ENCODE measurements at regions not wholly inside any gene's neighbourhood (a gene's known extent, or its start where the extent isn't known, plus 50 kb on each side); places are given as distances from the start of the nearest gene placed in this dataset.

DNA sequence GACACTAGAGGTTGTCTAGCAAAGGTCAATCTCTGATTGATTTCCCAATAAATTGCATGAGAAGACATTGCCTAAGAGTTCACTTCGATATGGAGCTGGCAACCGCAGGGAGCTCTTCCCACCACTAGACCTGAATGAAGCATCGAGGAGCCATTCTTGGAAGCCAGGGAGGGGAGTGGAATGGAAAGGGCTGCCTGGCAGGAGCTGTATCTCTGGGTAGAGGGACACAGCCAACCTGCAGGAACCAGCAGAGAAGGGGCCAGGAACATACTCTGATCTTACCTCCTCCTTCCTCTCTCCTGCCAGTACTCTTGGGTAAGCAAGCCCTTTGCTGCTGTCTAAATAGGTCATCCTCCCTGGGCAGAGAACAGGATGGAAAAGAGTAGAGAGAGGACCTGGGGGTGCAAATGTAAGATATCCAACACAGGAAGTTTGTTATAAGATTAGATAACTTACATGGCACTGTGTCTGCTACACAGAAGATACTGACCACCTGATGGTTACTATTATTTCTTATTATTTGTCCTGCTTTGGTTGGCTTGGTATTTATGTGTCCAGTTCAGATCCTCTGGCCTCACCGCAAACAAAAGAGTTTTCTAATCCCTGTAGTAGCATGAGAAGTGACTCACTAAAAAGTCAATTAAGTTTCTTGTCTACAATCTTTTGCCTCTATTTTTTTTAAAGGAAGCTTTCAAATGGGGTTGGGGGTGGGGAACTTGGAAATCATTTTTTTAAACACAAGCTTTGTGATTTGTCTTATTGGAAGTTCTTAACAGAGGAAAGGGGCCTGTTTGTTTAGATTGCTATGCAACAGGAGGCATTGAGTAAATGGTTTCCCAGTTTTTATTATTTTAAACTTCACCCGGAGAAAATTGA is 156.7 kb upstream of the TSC22D2 start:
- no peak overlapping the region for H3K9ac ChIP-seq (ENCODE audit: low read depth, low read length)
- CTCF ChIA-PET, result interaction anchor here (0.6 to 1.5 kb wide), 6 partner anchors 11 to 150 kb away, joined by 3 read pairs; no protein-coding TSS in a partner anchor

More for the DNA sequence above, 156.7 kb upstream of the TSC22D2 start:
- Histone ChIP-seq H2BK20ac (ENCODE audit: low read depth, low read length) (peak overlapping the region; percentile 78), H2AK9ac (replicated peaks; ENCODE audit: low read depth, low read length, poor library complexity) (no peak overlapping the region), H3K4me2 (ENCODE audit: low read depth, low read length) (no peak overlapping the region), H2AFZ (replicated peaks; ENCODE audit: low read length, poor library complexity) (peak overlapping the region; percentile 58), H4K91ac (ENCODE audit: insufficient read depth, low read depth, low read length) (peak overlapping the region; percentile 82), H4K8ac (ENCODE audit: low read depth in 2 of 2, low read length in 2 of 2) (peak overlapping the region; percentile 51 to 68; a peak in 2 of 4 replicates), H2BK15ac (ENCODE audit: low read depth, low read length) (peak overlapping the region; percentile 98; the same call in 2 of the 3 replicates), H3K4me1 (ENCODE audit: control insufficient read depth, insufficient read depth, low read length) (peaks cover 28% of the 10 kb centered on the region), H2BK5ac (ENCODE audit: low read depth, low read length, poor library complexity, severe bottlenecking) (peak overlapping the region; percentile 2), H3K14ac (replicated peaks; ENCODE audit: low read depth, low read length) (peak overlapping the region; percentile 49), H3K23ac (ENCODE audit: low read depth, low read length) (peak overlapping the region; percentile 48; the same call in 1 of the 2 replicates), H3K18ac (ENCODE audit: low read depth, low read length) (peak overlapping the region; percentile 83), H2BK120ac (ENCODE audit: low read depth, low read length) (peak overlapping the region; percentile 86), H3K4ac (ENCODE audit: low read depth, low read length) (peak overlapping the region; percentile 82), H3K4me3 (ENCODE audit: insufficient read depth, low read depth, low read length) (no peak overlapping the region), H3K79me1 (ENCODE audit: low read depth in 1 of 2, low read length in 2 of 2) (peaks cover 6 to 18% of the 10 kb centered on the region in 2 experiments; a peak in 2 of 4 replicates), H3K56ac (ENCODE audit: extremely low read depth, insufficient read depth, low read length) (no peak overlapping the region), H2AK5ac (ENCODE audit: low read depth, low read length) (peak overlapping the region; percentile 84; the same call in 1 of the 2 replicates), H4K5ac (ENCODE audit: low read depth, low read length) (peak overlapping the region; percentile 44), H4K20me1 (ENCODE audit: insufficient read depth, low read length) (no peaks in the 10 kb centered on the region), H3K27me3 (ENCODE audit: control insufficient read depth, insufficient read depth, low read length) (no peaks in the 10 kb centered on the region), H3K9me1 (ENCODE audit: insufficient read depth, low read length) (peaks cover 18% of the 10 kb centered on the region), H3K36me3 (ENCODE audit: control insufficient read depth, insufficient read depth, low read length) (no peaks in the 10 kb centered on the region), H3K9me3 (ENCODE audit: control insufficient read depth, insufficient read depth, low read length) (no peaks in the 10 kb centered on the region), H3K27ac (ENCODE audit: insufficient read depth, low read length) (peak overlapping the region; percentile 19; the same call in 1 of the 2 replicates)
- ATAC-seq (ENCODE audit: low read depth) (peak; percentile 10; the same call in 1 of the 2 replicates), DNase-seq (peak; percentile 47)
- BruUV-seq (replicated peaks), result no TSS peak
- POLR2A ChIA-PET (ENCODE audit: unreplicated experiment), result interaction anchor here (0.5 kb wide), 1 partner anchor 880 kb away, joined by 5 read pairs; no protein-coding TSS in a partner anchor
- no peak for TF ChIP-seq MXI1 (IDR thresholded peaks at IDR 0.05; ENCODE audit: borderline replicate concordance, low read depth, low read length)
- TF ChIP-seq, protein P1, sequence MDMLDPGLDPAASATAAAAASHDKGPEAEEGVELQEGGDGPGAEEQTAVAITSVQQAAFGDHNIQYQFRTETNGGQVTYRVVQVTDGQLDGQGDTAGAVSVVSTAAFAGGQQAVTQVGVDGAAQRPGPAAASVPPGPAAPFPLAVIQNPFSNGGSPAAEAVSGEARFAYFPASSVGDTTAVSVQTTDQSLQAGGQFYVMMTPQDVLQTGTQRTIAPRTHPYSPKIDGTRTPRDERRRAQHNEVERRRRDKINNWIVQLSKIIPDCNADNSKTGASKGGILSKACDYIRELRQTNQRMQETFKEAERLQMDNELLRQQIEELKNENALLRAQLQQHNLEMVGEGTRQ (IDR thresholded peaks at IDR 0.05; ENCODE audit: low read depth, low read length), result no peak
- TF ChIP-seq POLR2A (IDR thresholded peaks at IDR 0.05; ENCODE audit: low read depth, low read length), result no peak
- no peak for TF ChIP-seq FOS (IDR thresholded peaks at IDR 0.05; ENCODE audit: low read depth, low read length)
- no peak for TF ChIP-seq RFX5 (IDR thresholded peaks at IDR 0.05; ENCODE audit: low read depth, low read length)
- no peak for TF ChIP-seq CEBPB (IDR thresholded peaks at IDR 0.05; ENCODE audit: low read depth, low read length)
- intact Hi-C loops (cut with micrococcal nuclease) (no loop called here), dilution Hi-C loops (cut with HindIII; ENCODE audit: low sequenced_read_pairs, unreplicated experiment) (no loop called here), in situ Hi-C loops (cut with MboI; ENCODE audit: low sequenced_read_pairs) (no loop called here)
- WGBS, 2 experiments (ENCODE audit: extremely low coverage in 2 of 2, insufficient read length in 1 of 2), result no CpG with 5 or more reads among the region's 5 CpGs

All from IMR-90 (cell line).